NCI-H1930 (cell line): ENCODE measurements at regions not wholly inside any gene's neighbourhood (a gene's known extent, or its start where the extent isn't known, plus 50 kb on each side); places are given as distances from the start of the nearest gene placed in this dataset.
"Not testable (repeated sequence)": the region's sequence is repeated elsewhere in the genome, so short reads cannot be mapped to it uniquely, and the experiment has no call there.

Experiments
- DNase-seq, 2 experiments: peaks; one replicate each; lab custom pipeline; 2025; lab: John Stamatoyannopoulos, UW

- not testable (repeated sequence) for DNase-seq
Observed at GRCh38 chr1:146883190-146883589, 54.9 kb upstream of the NBPF12 start.

GRCh38 chr1:146881096-146881495, 57.0 kb upstream of the NBPF12 start:
- DNase-seq, result not testable (repeated sequence)

GRCh38 chr1:146863799-146864319, 74.3 kb upstream of the NBPF12 start:
- DNase-seq, result not testable (repeated sequence)

GRCh38 chr1:146853147-146853546, 85.0 kb upstream of the NBPF12 start:
- not testable (repeated sequence) for DNase-seq

- DNase-seq, result not testable (repeated sequence)
Observed at GRCh38 chr1:146850352-146850889, 87.7 kb upstream of the NBPF12 start.

- DNase-seq, result not testable (repeated sequence)
Observed at GRCh38 chr1:146838725-146839124, 99.4 kb upstream of the NBPF12 start.

GRCh38 chr1:146826957-146827356, 111.2 kb upstream of the NBPF12 start:
- DNase-seq, result not testable (repeated sequence)

GRCh38 chr1:146794236-146794635, 143.9 kb upstream of the NBPF12 start:
- not testable (repeated sequence) for DNase-seq

- not testable (repeated sequence) for DNase-seq
Observed at GRCh38 chr1:146792725-146793124, 145.4 kb upstream of the NBPF12 start.

- not testable (repeated sequence) for DNase-seq
Observed at GRCh38 chr1:146784212-146784940, 153.7 kb upstream of the NBPF12 start.

GRCh38 chr1:146781235-146781634, 156.9 kb upstream of the NBPF12 start:
- not testable (repeated sequence) for DNase-seq

- not testable (repeated sequence) for DNase-seq
Observed at GRCh38 chr1:146777826-146778602, 160.1 kb upstream of the NBPF12 start.

GRCh38 chr1:146774988-146775387, 163.1 kb upstream of the NBPF12 start:
- DNase-seq, result not testable (repeated sequence)

GRCh38 chr1:146774271-146774670, 163.9 kb upstream of the NBPF12 start:
- DNase-seq, result not testable (repeated sequence)

- DNase-seq, result not testable (repeated sequence)
Observed at GRCh38 chr1:146771409-146771808, 166.7 kb upstream of the NBPF12 start.

- not testable (repeated sequence) for DNase-seq
Observed at GRCh38 chr1:146770998-146771397, 167.1 kb upstream of the NBPF12 start.

- DNase-seq, result not testable (repeated sequence)
Observed at GRCh38 chr1:146763234-146763633, 174.9 kb upstream of the NBPF12 start.

- not testable (repeated sequence) for DNase-seq
Observed at GRCh38 chr1:146756858-146757257, 181.3 kb upstream of the NBPF12 start.

GRCh38 chr1:146748686-146749085, 189.4 kb upstream of the NBPF12 start:
- DNase-seq, result not testable (repeated sequence)

- peak; percentile 41 to 66 for DNase-seq
Observed at GRCh38 chr1:146731981-146732680, 206.0 kb upstream of the NBPF12 start.

- DNase-seq, result not testable (repeated sequence)
Observed at GRCh38 chr1:146729642-146730344, 208.3 kb upstream of the NBPF12 start.
